Loucy (cell line): ENCODE measurements at regions not wholly inside any gene's neighbourhood (a gene's known extent, or its start where the extent isn't known, plus 50 kb on each side); places are given as distances from the start of the nearest gene placed in this dataset.

Experiments used
- CTCF ChIP-seq: fragments of 200-600 bp; sonication (generic); conservative IDR thresholded peaks from 2 replicates; pipeline ENCODE4 v1.5.1; 2014; ENCODE audit warnings: mild to moderate bottlenecking, antibody characterized with exemption, low read length
- EZH2phosphoT487 ChIP-seq: fragments of 200-600 bp; IDR thresholded peaks from 2 replicates; pipeline ENCODE4 v1.6.1; 2018; ENCODE audit warnings: antibody characterized with exemption, mild to moderate bottlenecking, moderate library complexity, borderline replicate concordance

GRCh38 chr16:88131256-88131655 is 180.0 kb downstream of the BANP start:
- TF ChIP-seq CTCF (no peak), EZH2phosphoT487 (no peak)
